Suprapubic skin (tissue), 4 donors: ENCODE measurements at regions not wholly inside any gene's neighbourhood (a gene's known extent, or its start where the extent isn't known, plus 50 kb on each side); places are given as distances from the start of the nearest gene placed in this dataset.

ENCODE experiments used
- CTCF ChIP-seq, 2 donors: fragments of 200-600 bp in 1 of 2; fragments of 450-650 bp in 1 of 2; sonication (generic) in 1 of 2; IDR thresholded peaks; one replicate each; pipeline ENCODE4 v1.5.1; 2016 to 2019; ENCODE audit warnings: antibody characterized with exemption in 2 of 2, mild to moderate bottlenecking in 1 of 2, moderate library complexity in 1 of 2
- EP300 ChIP-seq: sonication (generic); formaldehyde crosslinking; IDR thresholded peaks from one replicate; pipeline ENCODE4 v1.6.1; 2017; ENCODE audit warnings: antibody characterized with exemption
- POLR2A ChIP-seq, 2 donors: fragments of 450-650 bp; IDR thresholded peaks; one replicate each; pipeline ENCODE4 v1.6.1; 2017; ENCODE audit warnings: antibody characterized with exemption in 2 of 2, mild to moderate bottlenecking in 2 of 2, moderate library complexity in 2 of 2
- POLR2AphosphoS5 ChIP-seq, 3 donors: sonication (generic); formaldehyde crosslinking; IDR thresholded peaks; one replicate each; pipeline ENCODE4 v1.6.1; 2017; ENCODE audit warnings: antibody characterized with exemption in 3 of 3

- TF ChIP-seq CTCF (IDR thresholded peaks at IDR 0.05) (no peak), POLR2A (IDR thresholded peaks at IDR 0.05) (no peak), EP300 (no peak), POLR2AphosphoS5 (IDR thresholded peaks at IDR 0.05) (no peak)
These were observed 161.5 kb downstream of the PPARGC1A start for GRCh38 chr4:23728393-23728792.
